ENCODE measurements at regions not wholly inside any gene's neighbourhood (a gene's known extent, or its start where the extent isn't known, plus 50 kb on each side); places are given as distances from the start of the nearest gene placed in this dataset.
A peak's percentile ranks its signal among the peaks of the same experiment; 100 is the strongest.
"Not testable (repeated sequence)": the region's sequence is repeated elsewhere in the genome, so short reads cannot be mapped to it uniquely, and the experiment has no call there.

DNA sequence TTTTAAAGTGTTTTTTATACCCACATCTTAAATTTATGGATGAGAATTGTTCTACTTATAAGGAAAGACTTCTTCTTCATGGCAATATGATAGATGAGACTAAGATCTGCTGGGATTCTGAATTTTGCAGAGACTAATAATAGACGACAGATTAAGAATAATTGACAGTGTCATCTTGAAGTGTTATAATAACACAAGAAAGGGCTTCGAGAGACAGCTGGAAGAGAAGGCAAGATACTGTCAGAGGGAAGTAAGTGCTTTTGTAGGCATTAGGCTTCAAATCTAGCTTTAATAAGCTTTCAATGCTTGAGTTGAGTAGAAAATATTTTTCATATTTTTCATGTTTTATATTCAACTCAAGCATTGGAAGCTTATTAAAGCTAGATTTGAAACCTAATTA lies 797.6 kb upstream of the PABPC4L start:
- DNase-seq = no peak

DNA sequence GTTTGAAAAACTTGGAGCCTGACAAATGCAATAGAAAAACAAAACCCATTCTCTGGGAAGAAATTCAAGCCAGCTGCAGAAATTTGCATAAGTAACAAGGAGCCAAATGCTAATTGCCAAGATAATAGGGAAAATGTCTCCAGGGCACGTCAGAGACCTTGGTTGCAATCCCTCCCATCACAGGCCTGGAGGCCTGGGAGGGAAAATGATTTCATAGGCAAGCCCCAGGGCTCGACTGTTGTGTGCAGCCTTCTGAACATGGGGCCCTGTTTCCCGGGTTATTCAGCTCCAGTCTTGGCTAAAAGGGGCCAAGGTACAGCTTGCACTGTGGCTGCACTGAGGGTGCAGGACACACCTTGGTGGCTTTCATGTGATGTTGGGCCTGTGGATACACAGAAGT lies 760.4 kb upstream of the PABPC4L start:
- no peak for DNase-seq

DNA sequence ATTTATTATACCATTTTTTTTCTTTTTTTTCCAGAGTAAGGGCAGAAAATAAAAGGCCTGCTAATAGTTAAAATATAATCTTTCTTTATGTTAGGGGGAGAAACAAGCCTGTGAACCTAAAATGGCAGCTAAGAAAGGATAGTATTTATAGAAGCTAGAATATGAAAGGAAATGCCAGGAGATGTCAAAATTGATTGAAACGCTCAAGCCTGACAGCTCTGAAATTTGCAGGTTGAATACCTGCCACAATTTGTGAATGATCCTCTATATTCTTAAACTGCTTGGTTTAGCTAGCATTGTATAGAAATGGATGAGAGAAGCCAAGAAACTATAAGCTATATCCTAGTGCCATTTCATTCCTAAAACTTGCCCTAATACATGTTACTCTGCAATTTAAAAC lies 757.3 kb upstream of the PABPC4L start:
- no peak for DNase-seq

DNA sequence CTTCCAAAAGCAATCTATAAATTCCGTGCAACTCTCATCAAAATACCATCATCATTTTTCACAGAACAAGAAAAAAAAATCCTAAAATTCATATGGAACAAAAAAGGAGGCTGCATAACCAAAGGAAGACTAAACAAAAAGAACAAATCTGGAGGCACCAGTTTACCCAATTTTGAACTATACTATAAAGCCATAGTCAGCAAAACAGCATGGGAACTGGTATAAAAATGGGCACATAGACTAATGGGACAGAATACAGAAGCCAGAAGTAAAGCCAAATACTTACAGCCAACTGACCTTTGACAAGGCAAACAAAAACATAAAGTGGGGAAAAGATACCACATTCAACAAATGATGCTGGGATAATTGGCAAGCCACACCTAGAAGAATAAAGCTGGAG lies 753.5 kb upstream of the PABPC4L start:
- no peak for DNase-seq

DNA sequence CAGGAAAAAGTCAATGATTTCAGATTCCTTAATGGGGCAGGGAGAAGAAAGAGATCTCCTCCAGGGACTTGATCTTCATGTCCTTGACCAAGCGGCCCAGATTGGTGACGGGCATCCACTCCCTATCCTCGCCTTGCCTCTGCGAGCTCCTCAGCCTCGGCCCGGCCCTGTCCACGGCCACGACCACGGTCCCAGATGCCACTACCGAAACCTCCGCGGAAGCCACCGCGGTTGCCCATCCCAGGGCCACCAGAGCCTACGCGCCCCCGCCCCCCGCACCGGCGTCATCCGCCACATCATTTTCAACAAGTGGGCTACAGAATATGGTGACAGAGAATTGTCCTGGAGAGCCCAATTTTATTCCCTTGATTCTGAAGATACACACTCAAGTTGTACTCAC lies 751.2 kb upstream of the PABPC4L start:
- DNase-seq = no peak

DNA sequence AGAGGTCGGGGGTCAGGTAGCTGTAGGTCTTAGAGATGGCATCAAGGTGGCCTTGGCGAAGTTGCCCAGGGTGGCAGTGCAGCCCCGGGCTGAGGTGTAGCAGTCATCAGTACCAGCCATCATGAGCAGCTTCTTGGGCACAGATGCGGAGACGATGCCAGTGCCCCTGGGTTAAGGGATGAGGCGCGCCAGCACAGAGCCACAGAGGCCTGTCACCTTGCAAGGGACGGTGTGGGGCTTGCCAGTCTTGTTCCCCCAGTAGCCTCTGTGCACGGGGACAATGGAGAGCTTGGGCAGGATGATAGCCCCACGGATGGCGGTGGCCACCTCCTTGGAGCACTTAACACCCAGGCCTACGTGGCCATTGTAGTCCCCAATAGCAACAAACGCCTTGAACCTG lies 750.7 kb upstream of the PABPC4L start:
- no peak for DNase-seq

DNA sequence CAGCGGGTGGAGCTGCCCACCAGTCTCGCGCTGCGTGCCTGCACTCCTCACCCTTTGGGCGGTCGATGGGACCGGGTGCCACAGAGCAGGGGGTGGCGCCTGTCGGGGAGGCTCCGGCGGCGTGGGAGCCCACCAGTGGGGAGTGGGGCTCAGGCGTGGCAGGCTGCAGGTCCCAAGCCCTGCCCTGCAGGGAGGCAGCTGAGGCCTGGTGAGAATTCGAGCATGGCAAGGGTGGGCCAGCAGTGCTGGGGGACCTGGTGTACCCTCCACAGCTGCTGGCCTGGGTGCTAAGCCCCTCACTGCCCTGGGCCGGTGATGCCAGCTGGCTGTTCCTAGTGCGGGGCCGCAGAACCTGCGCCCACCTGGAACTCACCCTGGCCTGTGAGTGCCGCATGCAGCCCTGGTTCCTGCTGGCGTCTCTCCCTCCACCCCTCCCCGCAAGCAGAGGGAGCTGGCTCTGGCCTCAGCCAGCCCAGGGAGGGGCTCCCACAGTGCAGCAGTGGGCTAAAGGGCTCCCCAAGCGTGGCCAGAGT lies 746.6 kb upstream of the PABPC4L start:
- DNase-seq = no peak

DNA sequence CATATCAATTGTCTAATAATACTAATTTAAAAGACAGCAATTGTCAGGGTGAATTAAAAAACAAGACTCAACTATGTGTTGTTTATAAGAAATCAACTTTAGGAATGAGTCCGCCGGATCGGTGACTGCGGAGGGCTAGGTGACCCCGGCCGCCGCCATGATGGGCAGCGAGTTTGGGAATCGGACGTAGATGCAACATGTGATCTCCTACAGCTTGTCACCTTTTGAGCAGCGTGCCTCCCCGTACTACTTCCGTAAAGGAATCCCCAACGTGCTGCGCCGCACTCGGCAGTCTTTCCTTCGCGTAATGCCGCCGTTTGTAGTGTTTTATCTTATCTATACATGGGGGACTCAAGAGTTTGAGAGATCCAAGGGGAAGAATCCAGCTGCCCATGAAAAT lies 742.5 kb upstream of the PABPC4L start:
- no peak for DNase-seq

DNA sequence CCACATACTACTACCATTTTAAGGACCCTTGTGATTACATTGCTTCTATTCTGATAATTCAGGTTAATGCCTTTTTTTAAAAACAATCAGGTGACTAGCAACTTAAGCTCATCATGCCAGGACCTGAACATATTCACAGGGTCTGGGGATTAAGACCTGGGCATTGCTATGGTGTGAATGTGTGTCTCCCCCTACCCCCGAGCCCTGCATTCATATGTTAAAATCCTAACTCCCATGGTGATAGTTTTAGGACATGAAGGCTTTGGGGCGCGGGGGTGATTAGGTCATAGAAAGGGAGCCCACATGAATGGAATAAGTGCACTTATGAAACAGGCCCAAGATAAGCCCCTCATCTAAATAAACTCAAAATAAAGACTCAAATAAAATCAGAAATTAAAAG lies 734.4 kb upstream of the PABPC4L start:
- DNase-seq = no peak

DNA sequence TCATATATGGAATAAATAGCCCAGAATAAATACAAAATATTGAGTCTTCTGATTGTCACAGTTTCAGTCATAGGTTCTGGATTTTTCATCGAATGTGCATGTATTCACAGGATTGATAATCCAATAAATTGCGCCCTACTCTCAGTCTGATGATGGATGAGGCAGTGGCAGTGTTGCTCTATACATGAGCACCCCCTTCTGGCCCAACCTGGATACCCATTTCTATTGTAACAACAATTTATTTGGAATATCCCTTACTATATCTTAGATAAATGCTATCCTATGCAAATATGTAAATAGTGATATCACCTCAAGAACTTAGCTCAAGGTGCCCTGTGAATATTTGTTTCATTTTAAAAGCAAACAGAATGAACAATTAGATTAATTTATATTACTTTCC lies 733.7 kb upstream of the PABPC4L start:
- peak; percentile 5 for DNase-seq

DNA sequence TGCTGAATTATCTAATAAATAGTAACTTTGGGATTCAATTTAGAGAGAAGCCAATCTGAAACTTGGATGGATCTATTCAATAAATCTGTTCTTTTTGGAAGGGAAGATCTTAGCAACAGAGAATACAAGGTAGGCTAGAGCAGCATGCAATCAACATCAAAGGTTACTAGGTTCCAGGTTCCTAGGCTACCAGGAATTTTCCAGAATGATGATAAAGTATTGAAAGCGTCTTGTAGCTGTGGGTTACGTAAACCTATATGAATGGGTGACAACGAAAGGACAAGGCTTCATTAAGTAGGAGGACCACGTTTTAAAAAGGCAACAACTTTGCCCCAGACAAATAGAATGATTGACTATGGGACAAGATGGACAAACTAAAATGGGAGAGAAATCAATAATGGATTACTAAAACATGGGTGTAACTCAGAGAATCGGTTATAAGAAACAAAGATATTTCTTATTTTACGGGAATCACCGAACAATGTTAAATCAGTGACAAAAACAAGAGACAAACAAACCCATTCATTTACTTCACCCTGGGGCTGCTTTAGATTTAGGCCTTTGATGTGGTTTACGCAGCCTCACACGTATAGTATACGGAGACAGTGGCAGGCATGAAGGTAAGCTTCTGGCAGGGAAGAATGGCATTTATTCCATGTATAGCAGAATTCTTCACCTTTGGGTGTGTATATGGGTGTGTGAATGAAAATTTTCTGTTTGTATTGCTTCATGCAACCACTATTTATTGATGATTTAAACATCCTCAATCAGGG lies 732.6 kb upstream of the PABPC4L start:
- DNase-seq = no peak

DNA sequence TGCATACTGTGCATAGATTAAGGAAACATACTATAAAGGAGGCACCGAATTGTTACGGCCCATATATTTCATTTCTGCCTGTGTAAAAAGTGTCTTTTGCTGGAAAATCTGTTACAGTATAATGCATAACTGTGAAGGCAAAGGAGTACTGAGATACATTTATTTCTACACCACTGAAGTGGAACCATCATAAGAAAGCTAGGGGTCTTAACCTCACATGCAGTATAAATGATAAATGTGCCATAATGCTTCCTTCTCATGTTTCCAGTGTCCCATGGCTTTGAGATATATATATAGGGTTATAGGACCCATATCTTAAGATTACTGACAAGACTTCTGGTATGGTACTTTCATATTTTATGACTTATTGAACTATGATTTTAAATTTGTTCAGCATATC lies 713.8 kb upstream of the PABPC4L start:
- DNase-seq = no peak

DNA sequence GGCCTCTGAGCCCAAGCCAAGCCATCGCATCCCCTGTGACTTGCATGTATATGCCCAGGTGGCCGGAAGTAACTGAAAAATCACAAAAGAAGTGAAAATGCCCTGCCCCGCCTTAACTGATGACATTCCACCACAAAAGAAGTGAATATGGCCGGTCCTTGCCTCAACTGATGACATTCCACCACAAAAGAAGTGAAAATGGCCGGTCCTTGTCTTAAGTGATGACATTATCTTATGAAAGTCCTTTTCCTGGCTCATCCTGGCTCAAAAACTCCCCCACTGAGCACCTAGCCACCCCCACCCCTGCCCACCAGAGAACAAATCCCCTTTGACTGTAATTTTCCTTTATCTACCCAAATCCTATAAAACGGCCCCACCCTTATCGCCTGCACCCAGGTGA lies 712.7 kb upstream of the PABPC4L start:
- DNase-seq = not testable (repeated sequence)

DNA sequence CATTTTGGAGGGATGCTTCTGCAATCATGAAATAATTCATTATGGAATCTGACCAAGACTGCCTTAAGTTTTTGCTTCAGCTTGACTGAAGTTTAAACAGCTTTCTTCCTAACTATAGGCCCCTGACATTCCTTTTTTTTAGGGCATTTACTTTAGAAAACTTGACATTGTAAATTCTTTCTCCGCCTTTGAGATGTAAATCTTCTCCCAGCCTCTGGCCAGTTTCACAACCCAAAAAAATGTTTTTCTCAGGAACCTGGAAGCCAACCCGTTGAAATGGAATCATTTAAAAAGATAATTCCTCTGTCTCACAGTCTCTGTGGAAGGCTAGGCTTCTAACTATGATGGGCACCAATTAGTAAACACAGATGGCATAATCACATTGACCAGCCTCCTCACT lies 710.4 kb upstream of the PABPC4L start:
- no peak for DNase-seq

DNA sequence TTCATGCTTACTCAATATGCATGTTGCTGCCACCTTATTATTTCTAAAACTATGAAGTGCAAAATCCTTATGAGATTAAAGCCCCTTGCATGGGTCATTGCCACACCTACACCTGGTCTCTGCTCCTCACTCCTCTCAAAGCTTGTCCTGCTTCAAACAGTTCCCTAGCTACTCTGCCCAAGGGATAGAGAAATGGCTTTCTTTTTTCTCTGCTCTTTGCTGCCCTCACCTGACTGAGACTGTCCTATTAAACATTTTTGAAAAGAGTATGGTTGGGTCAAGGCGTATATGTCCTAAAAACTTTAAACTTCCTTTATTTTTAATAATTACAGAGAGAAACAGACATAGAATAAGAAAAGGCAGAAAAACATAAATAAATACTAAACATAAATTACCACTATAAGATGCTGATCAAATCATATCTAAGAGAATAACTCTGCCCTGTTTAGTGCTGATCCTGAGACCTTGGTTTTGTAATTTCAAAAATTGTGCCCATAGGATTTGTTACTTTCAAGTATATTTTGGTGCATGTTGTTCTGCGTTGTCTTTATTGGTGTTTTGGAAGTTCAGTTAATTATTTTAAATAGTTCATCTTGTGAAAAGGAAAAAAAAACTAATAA lies 704.9 kb upstream of the PABPC4L start:
- no peak for DNase-seq

DNA sequence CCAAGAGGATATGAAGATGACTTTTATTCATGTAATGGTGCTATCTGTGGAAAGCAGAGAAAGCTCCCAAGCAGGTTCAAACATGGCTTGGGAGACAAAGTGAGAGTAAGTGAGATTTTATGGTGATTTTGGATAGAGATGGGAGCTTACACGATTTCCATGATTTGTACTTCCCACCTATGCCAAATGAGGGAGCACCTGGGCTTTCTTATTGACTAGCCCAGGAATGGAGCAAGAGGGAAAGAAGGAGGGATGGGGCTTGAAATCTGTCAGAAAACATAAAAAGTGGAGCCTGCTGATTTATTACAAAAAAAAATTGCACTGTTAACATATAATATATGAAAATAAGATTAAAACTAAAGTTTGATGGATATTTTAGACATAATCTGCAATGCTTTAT lies 703.5 kb upstream of the PABPC4L start:
- no peak for DNase-seq

DNA sequence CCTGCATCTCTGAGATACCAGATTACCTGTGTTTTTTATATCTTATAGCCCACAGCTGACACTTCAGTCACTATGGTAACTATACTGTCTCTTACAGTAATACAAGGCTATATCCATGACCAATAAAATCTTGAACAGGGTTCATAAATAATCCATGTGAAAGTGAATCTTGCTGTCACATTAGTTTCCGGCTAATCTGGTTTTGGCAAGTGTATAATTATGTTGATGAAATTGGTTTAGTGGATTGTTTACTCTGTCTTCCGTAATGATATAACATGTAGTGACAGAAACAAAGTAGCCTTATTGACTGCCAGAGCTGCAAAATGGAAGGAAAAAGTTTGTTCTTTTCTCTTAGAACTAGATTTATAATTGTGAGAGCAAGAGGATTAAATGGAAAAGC lies 686.6 kb upstream of the PABPC4L start:
- peak; percentile 49 for DNase-seq

DNA sequence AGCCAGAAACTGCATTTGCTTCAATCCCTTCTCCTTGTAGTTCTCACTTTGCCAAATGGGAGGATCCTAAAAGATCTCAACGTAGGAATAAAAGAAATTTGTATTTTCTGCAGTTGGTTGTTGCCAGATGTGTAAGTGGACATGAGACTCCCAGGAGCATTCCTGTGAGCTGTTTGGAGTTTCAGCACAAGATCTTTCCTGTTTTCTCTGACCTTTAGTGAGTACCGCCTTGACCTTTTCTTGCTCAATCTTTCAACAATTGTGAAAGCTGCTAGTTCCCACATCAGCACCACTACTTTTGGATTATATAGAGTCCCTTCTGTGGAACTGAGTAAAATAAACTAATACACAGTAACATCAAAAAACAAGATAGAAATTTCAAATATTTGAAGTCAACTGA lies 683.8 kb upstream of the PABPC4L start:
- no peak for DNase-seq

DNA sequence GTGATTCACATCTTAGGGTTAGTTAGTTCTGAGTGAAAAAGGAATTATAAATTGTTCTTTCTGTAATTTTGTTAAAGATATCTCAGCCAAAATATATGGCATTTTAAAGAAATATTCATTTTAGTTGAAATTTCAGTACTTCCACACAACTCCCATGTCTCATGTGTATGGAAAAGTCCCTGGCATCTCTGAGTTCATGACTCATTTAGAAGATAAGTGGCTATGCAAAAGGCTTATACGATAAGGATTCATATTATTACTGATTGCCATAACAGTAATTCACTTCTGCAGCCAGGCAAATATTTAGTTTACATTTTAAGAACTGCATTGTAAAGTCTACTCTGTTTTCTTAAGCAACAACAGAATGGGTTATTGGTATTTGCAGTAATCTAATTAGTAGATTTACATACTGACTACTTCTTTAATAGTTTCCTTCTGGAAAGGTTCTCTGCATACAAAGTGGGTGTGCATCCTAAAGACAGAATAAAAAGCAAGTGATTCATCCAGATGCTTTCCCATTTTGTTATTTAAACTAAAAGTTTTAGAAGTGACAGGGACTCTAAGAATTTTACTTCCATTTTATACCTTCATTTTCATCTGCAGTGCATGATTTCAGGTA lies 682.4 kb upstream of the PABPC4L start:
- DNase-seq = no peak

DNA sequence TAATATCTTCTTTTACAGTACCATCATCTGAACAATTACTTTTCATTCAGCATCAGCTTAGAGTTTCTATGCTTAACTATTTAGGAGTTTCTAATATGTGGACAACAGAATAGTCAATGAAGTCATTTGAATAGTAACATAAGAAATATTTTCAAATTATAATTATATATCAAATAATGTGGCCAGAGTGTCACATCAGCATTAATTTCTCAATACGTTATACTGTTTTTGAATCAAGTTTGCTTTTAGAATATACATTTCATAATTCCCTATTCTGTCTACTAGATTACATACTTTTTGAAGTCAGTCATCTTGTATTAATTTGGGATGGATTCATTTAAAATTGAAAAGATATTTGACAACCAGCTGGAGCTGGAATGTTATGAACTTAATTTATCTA lies 677.4 kb upstream of the PABPC4L start:
- DNase-seq = no peak

DNA sequence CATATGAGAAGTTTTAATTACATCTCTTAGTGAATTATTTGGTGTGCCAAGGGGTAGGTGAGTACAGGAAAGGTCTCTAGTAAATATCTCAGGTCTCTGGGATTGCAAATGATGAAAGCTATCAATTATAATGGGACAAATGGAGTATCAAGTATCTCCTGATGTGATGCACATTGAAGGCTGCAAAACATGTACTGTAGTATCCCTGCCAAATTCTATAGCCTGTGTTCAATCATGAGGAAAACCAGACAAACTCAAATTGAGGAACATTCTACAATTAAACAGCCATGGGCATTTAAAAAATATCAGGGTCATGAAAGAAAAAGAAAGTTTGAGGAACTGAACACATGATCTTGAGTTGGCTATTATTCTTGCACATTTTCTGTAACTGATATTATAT lies 665.4 kb upstream of the PABPC4L start:
- DNase-seq = no peak

DNA sequence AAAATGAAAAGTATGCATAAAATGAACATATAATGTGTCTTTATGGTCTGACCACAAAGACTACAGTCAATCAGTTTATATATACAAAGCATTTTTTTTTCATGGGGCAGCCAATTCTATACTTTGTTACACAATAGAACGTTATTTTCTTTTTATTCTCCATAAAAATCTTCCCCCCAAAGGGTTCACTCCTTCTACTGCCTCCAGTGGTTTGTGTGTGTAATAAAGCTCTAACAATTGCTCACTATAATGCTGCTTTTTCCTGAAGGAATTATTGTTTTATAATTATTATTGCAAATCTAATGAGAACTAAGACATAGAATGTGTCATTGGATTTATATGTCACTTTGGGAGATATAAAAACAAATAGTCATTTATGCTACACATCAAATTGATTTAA lies 664.1 kb upstream of the PABPC4L start:
- DNase-seq = no peak

DNA sequence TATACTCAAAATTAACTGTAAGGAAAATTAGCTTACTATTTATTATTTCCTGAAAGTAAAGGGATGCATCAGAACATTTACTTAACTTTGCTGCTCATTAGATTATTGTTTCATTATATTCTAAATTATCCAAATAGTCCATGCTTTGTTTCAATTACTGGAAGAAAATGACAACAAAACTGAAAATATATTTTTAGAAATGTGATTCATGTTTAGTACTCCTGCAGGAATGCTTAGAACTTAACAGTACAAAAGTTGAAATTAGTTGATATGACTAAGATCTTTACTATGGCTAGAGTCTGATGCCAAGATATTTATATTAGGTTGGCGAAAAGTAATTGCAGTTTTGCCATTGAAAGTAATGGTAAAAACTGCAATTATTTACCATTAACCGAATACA lies 660.5 kb upstream of the PABPC4L start:
- DNase-seq = no peak

DNA sequence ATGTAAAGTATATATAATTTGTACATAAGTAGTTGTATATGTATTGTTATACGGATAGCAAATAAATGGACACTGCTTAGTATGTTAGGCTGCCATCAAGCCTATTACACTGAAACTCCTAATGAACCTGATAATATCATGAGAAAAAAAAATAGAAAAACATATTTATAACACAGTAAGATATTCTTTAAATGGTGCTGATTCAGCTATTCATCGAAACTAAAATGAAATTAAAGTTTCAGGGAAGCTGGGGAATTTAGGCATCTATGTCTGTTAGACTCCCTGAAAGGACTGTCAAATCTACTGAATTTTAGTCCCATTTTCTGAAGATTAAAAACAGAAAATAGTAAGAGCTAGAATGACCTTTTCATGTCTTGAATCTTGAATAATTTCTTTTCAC lies 647.1 kb upstream of the PABPC4L start:
- no peak for DNase-seq

All from NCI-H1105 (cell line).